ENCODE measurements at regions not wholly inside any gene's neighbourhood (a gene's known extent, or its start where the extent isn't known, plus 50 kb on each side); places are given as distances from the start of the nearest gene placed in this dataset.

- H3K4me3 Mint-ChIP-seq, result no peak overlapping the region
- H3K27me3 Mint-ChIP-seq, result peaks cover 6% of the 10 kb centered on the region
- no peaks in the 10 kb centered on the region for H3K36me3 Mint-ChIP-seq
- ATAC-seq (ENCODE audit: low read depth), result no peak
- peaks cover 1% of the 10 kb centered on the region for H3K9me3 Mint-ChIP-seq
- no peak overlapping the region for H3K27ac Mint-ChIP-seq
- H3K4me1 Mint-ChIP-seq, result no peaks in the 10 kb centered on the region
- DNase-seq (ENCODE audit: low spot score in 2 of 2), result no peak
Observed at GRCh38 chr5:81884871-81885270, 87.0 kb upstream of the ATG10 start.

GRCh38 chr5:81883371-81883770, 88.5 kb upstream of the ATG10 start:
- no peak overlapping the region for H3K4me3 Mint-ChIP-seq
- H3K9me3 Mint-ChIP-seq, result no peaks in the 10 kb centered on the region
- no peak overlapping the region for H3K27ac Mint-ChIP-seq
- ATAC-seq (ENCODE audit: low read depth) (no peak), DNase-seq (ENCODE audit: low spot score in 2 of 2) (no peak)
- no peaks in the 10 kb centered on the region for H3K4me1 Mint-ChIP-seq
- peaks cover 7% of the 10 kb centered on the region for H3K27me3 Mint-ChIP-seq
- no peaks in the 10 kb centered on the region for H3K36me3 Mint-ChIP-seq

- Mint-ChIP-seq H3K9me3 (no peaks in the 10 kb centered on the region), H3K27me3 (peaks cover 5% of the 10 kb centered on the region), H3K4me1 (no peaks in the 10 kb centered on the region), H3K36me3 (no peaks in the 10 kb centered on the region), H3K4me3 (no peak overlapping the region), H3K27ac (no peak overlapping the region)
- ATAC-seq (ENCODE audit: low read depth) (no peak), DNase-seq (ENCODE audit: low spot score in 2 of 2) (no peak)
Observed at GRCh38 chr5:81881595-81881994, 90.2 kb upstream of the ATG10 start.

- Mint-ChIP-seq H3K36me3 (no peaks in the 10 kb centered on the region), H3K27me3 (peaks cover 8% of the 10 kb centered on the region), H3K4me3 (no peak overlapping the region), H3K27ac (no peak overlapping the region), H3K4me1 (no peaks in the 10 kb centered on the region), H3K9me3 (no peaks in the 10 kb centered on the region)
- DNase-seq (ENCODE audit: low spot score in 2 of 2) (no peak), ATAC-seq (ENCODE audit: low read depth) (no peak)
Observed at GRCh38 chr5:81879936-81880335, 91.9 kb upstream of the ATG10 start.

- Mint-ChIP-seq H3K27ac (no peak overlapping the region), H3K4me3 (no peak overlapping the region), H3K27me3 (peaks cover 8% of the 10 kb centered on the region), H3K36me3 (no peaks in the 10 kb centered on the region), H3K9me3 (no peaks in the 10 kb centered on the region), H3K4me1 (no peaks in the 10 kb centered on the region)
- ATAC-seq (ENCODE audit: low read depth), result no peak
- DNase-seq (ENCODE audit: low spot score in 2 of 2), result no peak
Observed at GRCh38 chr5:81878333-81878732, 93.5 kb upstream of the ATG10 start.

- H3K27me3 Mint-ChIP-seq, result peaks cover 4% of the 10 kb centered on the region
- H3K4me1 Mint-ChIP-seq, result no peaks in the 10 kb centered on the region
- H3K4me3 Mint-ChIP-seq, result no peak overlapping the region
- H3K36me3 Mint-ChIP-seq, result no peaks in the 10 kb centered on the region
- H3K27ac Mint-ChIP-seq, result no peak overlapping the region
- no peak for DNase-seq (ENCODE audit: low spot score in 2 of 2)
- no peak for ATAC-seq (ENCODE audit: low read depth)
- H3K9me3 Mint-ChIP-seq, result no peaks in the 10 kb centered on the region
Observed at GRCh38 chr5:81866994-81867393, 104.8 kb upstream of the ATG10 start.

GRCh38 chr5:81860778-81861177, 109.9 kb upstream of the SSBP2 start:
- ATAC-seq (ENCODE audit: low read depth), result no peak
- DNase-seq (ENCODE audit: low spot score in 2 of 2), result no peak
- H3K4me3 Mint-ChIP-seq, result no peak overlapping the region

GRCh38 chr5:81859624-81860023, 108.7 kb upstream of the SSBP2 start:
- DNase-seq (ENCODE audit: low spot score in 2 of 2) (no peak), ATAC-seq (ENCODE audit: low read depth) (no peak)
- Mint-ChIP-seq H3K27ac (no peak overlapping the region), H3K4me3 (no peak overlapping the region), H3K9me3 (no peaks in the 10 kb centered on the region), H3K4me1 (peaks cover 9% of the 10 kb centered on the region), H3K27me3 (no peaks in the 10 kb centered on the region), H3K36me3 (no peaks in the 10 kb centered on the region)

More at GRCh38 chr5:81860778-81861177, 109.9 kb upstream of the SSBP2 start:
- Mint-ChIP-seq H3K27me3 (peaks cover 3% of the 10 kb centered on the region), H3K9me3 (no peaks in the 10 kb centered on the region), H3K27ac (no peak overlapping the region), H3K4me1 (peaks cover 4% of the 10 kb centered on the region), H3K36me3 (no peaks in the 10 kb centered on the region)

- Mint-ChIP-seq H3K27ac (no peak overlapping the region), H3K36me3 (no peaks in the 10 kb centered on the region), H3K9me3 (no peaks in the 10 kb centered on the region), H3K4me1 (peaks cover 13% of the 10 kb centered on the region), H3K27me3 (no peaks in the 10 kb centered on the region), H3K4me3 (no peak overlapping the region)
- ATAC-seq (ENCODE audit: low read depth), result no peak
- DNase-seq (ENCODE audit: low spot score in 2 of 2), result no peak
Observed at GRCh38 chr5:81856948-81857928, 106.3 kb upstream of the SSBP2 start.

GRCh38 chr5:81855591-81855990, 104.7 kb upstream of the SSBP2 start:
- no peaks in the 10 kb centered on the region for H3K27me3 Mint-ChIP-seq
- ATAC-seq (ENCODE audit: low read depth), result no peak
- no peak overlapping the region for H3K4me3 Mint-ChIP-seq
- H3K4me1 Mint-ChIP-seq, result peaks cover 23% of the 10 kb centered on the region
- DNase-seq (ENCODE audit: low spot score in 2 of 2), result no peak
- no peaks in the 10 kb centered on the region for H3K9me3 Mint-ChIP-seq
- no peaks in the 10 kb centered on the region for H3K36me3 Mint-ChIP-seq
- H3K27ac Mint-ChIP-seq, result no peak overlapping the region

- no peak for DNase-seq (ENCODE audit: low spot score in 2 of 2)
- Mint-ChIP-seq H3K4me3 (no peak overlapping the region), H3K9me3 (no peaks in the 10 kb centered on the region), H3K36me3 (no peaks in the 10 kb centered on the region), H3K27ac (no peak overlapping the region), H3K27me3 (peaks cover 2% of the 10 kb centered on the region), H3K4me1 (peaks cover 29% of the 10 kb centered on the region)
- no peak for ATAC-seq (ENCODE audit: low read depth)
Observed at GRCh38 chr5:81854915-81855314, 104.0 kb upstream of the SSBP2 start.

GRCh38 chr5:81854485-81854884, 103.6 kb upstream of the SSBP2 start:
- Mint-ChIP-seq H3K27ac (no peak overlapping the region), H3K36me3 (no peaks in the 10 kb centered on the region), H3K4me1 (peaks cover 29% of the 10 kb centered on the region), H3K9me3 (no peaks in the 10 kb centered on the region), H3K4me3 (no peak overlapping the region), H3K27me3 (peaks cover 2% of the 10 kb centered on the region)
- no peak for DNase-seq (ENCODE audit: low spot score in 2 of 2)
- ATAC-seq (ENCODE audit: low read depth), result no peak

GRCh38 chr5:81853030-81853357, 102.1 kb upstream of the SSBP2 start:
- Mint-ChIP-seq H3K36me3 (no peaks in the 10 kb centered on the region), H3K27ac (peak overlapping the region; percentile 86), H3K27me3 (peaks cover 2% of the 10 kb centered on the region), H3K9me3 (no peaks in the 10 kb centered on the region), H3K4me3 (peak overlapping the region; percentile 85), H3K4me1 (peaks cover 29% of the 10 kb centered on the region)
- ATAC-seq (ENCODE audit: low read depth) (no peak), DNase-seq (ENCODE audit: low spot score in 2 of 2) (no peak)

GRCh38 chr5:81852291-81853029, 101.6 kb upstream of the SSBP2 start:
- Mint-ChIP-seq H3K4me3 (peak overlapping the region; percentile 85), H3K4me1 (peaks cover 29% of the 10 kb centered on the region), H3K36me3 (no peaks in the 10 kb centered on the region), H3K27me3 (peaks cover 2% of the 10 kb centered on the region), H3K9me3 (no peaks in the 10 kb centered on the region), H3K27ac (peak overlapping the region; percentile 86)
- peak in 1 of 2 donors; percentile 18 for DNase-seq (ENCODE audit: low spot score in 2 of 2)
- ATAC-seq (ENCODE audit: low read depth), result peak; percentile 8
